GM12875 (cell line): ENCODE measurements at regions not wholly inside any gene's neighbourhood (a gene's known extent, or its start where the extent isn't known, plus 50 kb on each side); places are given as distances from the start of the nearest gene placed in this dataset.

Experiments
- H3K4me3 ChIP-seq: one replicate; pipeline ENCODE4 v1.5.1; 2011; ENCODE audit warnings: low read depth, low read length, control low read depth
- TF ChIP-seq, protein P1 (sequence below): IDR thresholded peaks from 2 replicates; pipeline ENCODE4 v1.5.1; 2011; ENCODE audit warnings: low read depth, mild to moderate bottlenecking, control low read depth, inconsistent platforms, low read length, moderate library complexity, borderline replicate concordance; ENCODE audit not compliant: insufficient read depth

DNA sequence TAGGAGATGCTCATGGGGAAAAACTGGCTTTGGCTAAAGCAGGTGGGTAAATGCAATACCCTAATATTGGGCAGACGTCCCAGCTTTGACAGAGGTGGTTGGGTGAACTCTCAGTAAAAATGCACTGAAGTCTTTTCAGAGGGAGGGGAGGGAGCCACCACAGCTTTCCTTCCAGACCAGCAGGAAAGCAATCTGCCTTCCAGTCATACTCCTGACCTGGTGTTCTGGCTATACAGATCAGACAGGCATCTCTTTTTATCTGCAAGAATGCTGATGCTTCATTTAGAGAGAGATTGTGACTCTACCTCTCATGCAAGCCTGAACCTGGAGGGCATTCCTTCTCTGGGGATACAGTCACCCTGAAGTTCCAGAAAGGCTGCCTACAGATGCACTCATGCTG is 52.6 kb upstream of the ICA1 start:
- H3K4me3 ChIP-seq: no peak overlapping the region

GRCh38 chr7:8319115-8319514 is 57.1 kb upstream of the ICA1 start:
- TF ChIP-seq, protein P1, sequence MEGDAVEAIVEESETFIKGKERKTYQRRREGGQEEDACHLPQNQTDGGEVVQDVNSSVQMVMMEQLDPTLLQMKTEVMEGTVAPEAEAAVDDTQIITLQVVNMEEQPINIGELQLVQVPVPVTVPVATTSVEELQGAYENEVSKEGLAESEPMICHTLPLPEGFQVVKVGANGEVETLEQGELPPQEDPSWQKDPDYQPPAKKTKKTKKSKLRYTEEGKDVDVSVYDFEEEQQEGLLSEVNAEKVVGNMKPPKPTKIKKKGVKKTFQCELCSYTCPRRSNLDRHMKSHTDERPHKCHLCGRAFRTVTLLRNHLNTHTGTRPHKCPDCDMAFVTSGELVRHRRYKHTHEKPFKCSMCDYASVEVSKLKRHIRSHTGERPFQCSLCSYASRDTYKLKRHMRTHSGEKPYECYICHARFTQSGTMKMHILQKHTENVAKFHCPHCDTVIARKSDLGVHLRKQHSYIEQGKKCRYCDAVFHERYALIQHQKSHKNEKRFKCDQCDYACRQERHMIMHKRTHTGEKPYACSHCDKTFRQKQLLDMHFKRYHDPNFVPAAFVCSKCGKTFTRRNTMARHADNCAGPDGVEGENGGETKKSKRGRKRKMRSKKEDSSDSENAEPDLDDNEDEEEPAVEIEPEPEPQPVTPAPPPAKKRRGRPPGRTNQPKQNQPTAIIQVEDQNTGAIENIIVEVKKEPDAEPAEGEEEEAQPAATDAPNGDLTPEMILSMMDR: no peak
- no peak overlapping the region for H3K4me3 ChIP-seq

More for the DNA sequence above, 52.6 kb upstream of the ICA1 start:
- TF ChIP-seq, protein P1: no peak

DNA sequence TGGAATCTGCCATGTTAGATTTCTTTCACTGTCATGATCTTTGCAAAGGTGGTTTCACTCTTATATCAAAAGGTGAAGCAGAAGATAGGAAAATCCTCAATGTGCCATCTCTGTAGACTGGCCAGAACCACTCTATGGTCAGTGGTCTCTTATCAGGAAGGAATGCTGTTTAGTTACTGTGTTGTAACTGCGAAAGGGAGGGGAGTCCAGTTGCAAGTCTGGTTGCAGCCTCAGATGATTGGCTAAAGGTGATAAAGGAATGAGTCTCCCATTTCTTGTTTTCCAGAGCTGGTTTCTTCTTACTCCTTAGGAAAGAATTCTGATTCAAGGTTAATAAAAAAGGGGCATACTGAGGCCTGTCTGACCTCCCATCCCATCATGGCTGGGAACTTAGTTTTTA is 58.2 kb upstream of the ICA1 start:
- TF ChIP-seq, protein P1: no peak
- no peak overlapping the region for H3K4me3 ChIP-seq

GRCh38 chr7:8321312-8321711 is 59.3 kb upstream of the ICA1 start:
- H3K4me3 ChIP-seq: no peak overlapping the region
- TF ChIP-seq, protein P1: no peak

GRCh38 chr7:8322667-8323066 is 60.7 kb upstream of the ICA1 start:
- TF ChIP-seq, protein P1: no peak
- no peak overlapping the region for H3K4me3 ChIP-seq

- H3K4me3 ChIP-seq: no peak overlapping the region
- TF ChIP-seq, protein P1: no peak
These were observed 63.1 kb upstream of the ICA1 start for GRCh38 chr7:8325067-8325466.

DNA sequence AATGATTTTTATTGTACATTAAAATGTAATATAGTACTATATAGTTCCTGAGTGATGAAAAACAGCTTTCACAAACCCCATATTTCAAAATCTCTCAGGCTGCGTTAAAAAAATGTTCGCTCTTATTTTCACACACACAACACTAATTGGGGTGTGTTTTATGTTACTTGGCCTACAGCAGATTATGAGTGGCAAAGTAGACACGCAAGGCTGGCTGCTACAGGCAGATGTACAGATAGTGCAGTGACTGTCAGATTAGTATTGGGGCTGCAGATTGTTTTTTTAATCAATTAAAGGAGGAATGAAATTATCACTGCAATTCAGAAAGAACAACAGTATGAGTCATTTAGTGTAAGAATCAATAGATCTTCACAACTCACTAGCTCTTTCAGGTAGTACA is 65.2 kb upstream of the ICA1 start:
- TF ChIP-seq, protein P1: no peak
- H3K4me3 ChIP-seq: no peak overlapping the region
